ENCODE measurements at regions not wholly inside any gene's neighbourhood (a gene's known extent, or its start where the extent isn't known, plus 50 kb on each side); places are given as distances from the start of the nearest gene placed in this dataset.

DNA sequence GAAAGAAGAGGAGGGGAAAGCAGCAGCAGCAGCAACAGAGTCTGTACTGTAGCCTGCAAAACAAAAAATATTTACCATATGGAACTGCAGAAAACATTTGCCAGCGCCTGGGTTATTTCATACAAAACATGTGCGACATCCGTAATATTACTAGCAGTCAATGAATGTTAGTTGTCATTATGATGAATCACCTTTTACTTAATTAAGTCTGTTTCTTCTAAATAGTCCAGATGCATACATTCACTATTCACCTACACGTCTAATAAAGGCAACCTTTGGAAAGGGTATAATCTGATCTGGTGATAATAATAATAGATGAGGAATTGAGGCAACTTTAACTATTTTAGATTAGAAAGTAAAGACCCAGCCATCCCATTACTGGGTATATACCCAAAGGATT, 426.3 kb upstream of the ST6GAL2 start:
- no peaks in the 10 kb centered on the region for H3K9me3 ChIP-seq (replicated peaks; ENCODE audit: control insufficient read depth, insufficient read depth, low read depth, low read length)
- ChIA-PET CTCF (ENCODE audit: low intra/inter-chr PET ratio) (no interaction called here), POLR2A (no interaction called here)
- no peaks in the 10 kb centered on the region for H4K20me1 ChIP-seq (replicated peaks; ENCODE audit: control insufficient read depth, insufficient read depth, low read length)
- H3K9ac ChIP-seq (ENCODE audit: insufficient read depth in 1 of 2, low read depth in 2 of 2, low read length in 2 of 2) = no peak overlapping the region
- no peaks in the 10 kb centered on the region for H3K79me2 ChIP-seq (ENCODE audit: control insufficient read depth, insufficient read depth, low read length)
- intact Hi-C loops (cut with micrococcal nuclease) (no loop called here), in situ Hi-C loops (cut with MboI) (no loop called here)
- 0% methylated on average over 4 of the region's 4 CpGs for WGBS (ENCODE audit: insufficient coverage, low coverage, missing lambda C conversion rate)
- no peaks in the 10 kb centered on the region for H3K9me1 ChIP-seq (ENCODE audit: control insufficient read depth, insufficient read depth, low read length)
- no peaks in the 10 kb centered on the region for H3K27me3 ChIP-seq (ENCODE audit: control insufficient read depth in 2 of 2, insufficient read depth in 2 of 2, low read length in 2 of 2)
- H3K36me3 ChIP-seq (ENCODE audit: control insufficient read depth, insufficient read depth, low read length) = no peaks in the 10 kb centered on the region
- FAIRE-seq (no peak), DNase-seq (ENCODE audit: extremely low read depth in 1 of 4, low spot score in 3 of 4) (no peak), ATAC-seq (no peak)
- H2AFZ ChIP-seq (ENCODE audit: low read depth, low read length) = no peak overlapping the region
- H3K27ac ChIP-seq (ENCODE audit: extremely low read depth, low read depth, low read length) = no peak overlapping the region
- no peak overlapping the region for H3K4me2 ChIP-seq (ENCODE audit: insufficient read depth, low read length)
- no peak overlapping the region for H3K4me3 ChIP-seq
- BruUV-seq (replicated peaks) = no TSS peak
- no peaks in the 10 kb centered on the region for H3K4me1 ChIP-seq (replicated peaks in 1 of 2; ENCODE audit: control insufficient read depth in 2 of 2, insufficient read depth in 2 of 2, low read length in 2 of 2)
- TF ChIP-seq, protein P1, sequence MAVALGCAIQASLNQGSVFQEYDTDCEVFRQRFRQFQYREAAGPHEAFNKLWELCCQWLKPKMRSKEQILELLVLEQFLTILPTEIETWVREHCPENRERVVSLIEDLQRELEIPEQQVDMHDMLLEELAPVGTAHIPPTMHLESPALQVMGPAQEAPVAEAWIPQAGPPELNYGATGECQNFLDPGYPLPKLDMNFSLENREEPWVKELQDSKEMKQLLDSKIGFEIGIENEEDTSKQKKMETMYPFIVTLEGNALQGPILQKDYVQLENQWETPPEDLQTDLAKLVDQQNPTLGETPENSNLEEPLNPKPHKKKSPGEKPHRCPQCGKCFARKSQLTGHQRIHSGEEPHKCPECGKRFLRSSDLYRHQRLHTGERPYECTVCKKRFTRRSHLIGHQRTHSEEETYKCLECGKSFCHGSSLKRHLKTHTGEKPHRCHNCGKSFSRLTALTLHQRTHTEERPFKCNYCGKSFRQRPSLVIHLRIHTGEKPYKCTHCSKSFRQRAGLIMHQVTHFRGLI (CRISPR knock-in tag; IDR thresholded peaks at IDR 0.05) = no peak
- no peak for TF ChIP-seq ZNF551 (CRISPR knock-in tag; IDR thresholded peaks at IDR 0.05)
- no peak for TF ChIP-seq ZNF121 (CRISPR knock-in tag; conservative IDR thresholded peaks at IDR 0.05)
- TF ChIP-seq U2AF1 (optimal IDR thresholded peaks at IDR 0.05; ENCODE audit: low read depth, low read length) = no peak
- no peak for TF ChIP-seq ZNF174 (CRISPR knock-in tag; IDR thresholded peaks at IDR 0.05)
- TF ChIP-seq PTRF (tag; IDR thresholded peaks at IDR 0.05) = no peak
- TF ChIP-seq, protein P2, sequence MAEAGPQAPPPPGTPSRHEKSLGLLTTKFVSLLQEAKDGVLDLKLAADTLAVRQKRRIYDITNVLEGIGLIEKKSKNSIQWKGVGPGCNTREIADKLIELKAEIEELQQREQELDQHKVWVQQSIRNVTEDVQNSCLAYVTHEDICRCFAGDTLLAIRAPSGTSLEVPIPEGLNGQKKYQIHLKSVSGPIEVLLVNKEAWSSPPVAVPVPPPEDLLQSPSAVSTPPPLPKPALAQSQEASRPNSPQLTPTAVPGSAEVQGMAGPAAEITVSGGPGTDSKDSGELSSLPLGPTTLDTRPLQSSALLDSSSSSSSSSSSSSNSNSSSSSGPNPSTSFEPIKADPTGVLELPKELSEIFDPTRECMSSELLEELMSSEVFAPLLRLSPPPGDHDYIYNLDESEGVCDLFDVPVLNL (CRISPR knock-in tag; IDR thresholded peaks at IDR 0.05; ENCODE audit: low read depth) = no peak
- no peak for TF ChIP-seq E2F6 (IDR thresholded peaks at IDR 0.05; ENCODE audit: borderline replicate concordance in 1 of 2, extremely low read depth in 1 of 2, insufficient read depth in 1 of 2, insufficient read length in 1 of 2, low read depth in 1 of 2, low read length in 1 of 2, poor library complexity in 1 of 2, severe bottlenecking in 1 of 2)
- no peak for TF ChIP-seq SLC30A9 (CRISPR knock-in tag; IDR thresholded peaks at IDR 0.05)
- no peak for TF ChIP-seq MCM5 (IDR thresholded peaks at IDR 0.05; ENCODE audit: low read depth)
- no peak for TF ChIP-seq POLR2AphosphoS2 (IDR thresholded peaks at IDR 0.05; ENCODE audit: low read length)
- TF ChIP-seq, protein P3, sequence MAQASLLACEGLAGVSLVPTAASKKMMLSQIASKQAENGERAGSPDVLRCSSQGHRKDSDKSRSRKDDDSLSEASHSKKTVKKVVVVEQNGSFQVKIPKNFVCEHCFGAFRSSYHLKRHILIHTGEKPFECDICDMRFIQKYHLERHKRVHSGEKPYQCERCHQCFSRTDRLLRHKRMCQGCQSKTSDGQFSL (CRISPR knock-in tag; IDR thresholded peaks at IDR 0.05) = no peak
- TF ChIP-seq, protein P3 (tag; IDR thresholded peaks at IDR 0.05) = no peak
- TF ChIP-seq THAP7 (CRISPR knock-in tag; IDR thresholded peaks at IDR 0.05) = no peak
- TF ChIP-seq ZNF134 (CRISPR knock-in tag; conservative IDR thresholded peaks at IDR 0.05) = no peak
- no peak for TF ChIP-seq NCOR1 (IDR thresholded peaks at IDR 0.05)
- no peak for TF ChIP-seq ADNP (tag; IDR thresholded peaks at IDR 0.05)

All from K562 (cell line).